Spleen (tissue), 7 donors: ENCODE measurements at regions not wholly inside any gene's neighbourhood (a gene's known extent, or its start where the extent isn't known, plus 50 kb on each side); places are given as distances from the start of the nearest gene placed in this dataset.

Experiments
- CTCF ChIP-seq, 11 experiments: fragments of 200-600 bp in 7 of 11; fragments of 450-650 bp in 4 of 11; sonication (generic) in 4 of 11; IDR thresholded peaks in 8 of 11; conservative IDR thresholded peaks in 3 of 11; 1 replicate in 7 of 11; 2 replicates in 4 of 11; pipeline versions ENCODE4 v1.4.0 to v1.8.0; 2016 to 2021; ENCODE audit warnings: antibody characterized with exemption in 11 of 11, inconsistent platforms in 4 of 11, mild to moderate bottlenecking in 1 of 11
- POLR2A ChIP-seq, 3 donors: fragments of 450-650 bp; IDR thresholded peaks; one replicate each; pipeline ENCODE4 v1.5.1; 2017; ENCODE audit warnings: antibody characterized with exemption in 3 of 3, mild to moderate bottlenecking in 1 of 3
- donor health status: DM: no; HTN: no; CAD: no; lungs with moderate emphysema.
- donor health status: DM: no; HTN: no; CAD: no.
- donor health status: DM: no; HTN: no; CAD: no.

GRCh38 chr2:150792780-150793300, 305.4 kb upstream of the RND3 start:
- TF ChIP-seq CTCF (IDR thresholded peaks at IDR 0.05 in 8 of 11, conservative IDR thresholded peaks at IDR 0.05 in 3 of 11) (no peak), POLR2A (IDR thresholded peaks at IDR 0.05) (no peak)
